GM19023 (cell line): ENCODE measurements at regions not wholly inside any gene's neighbourhood (a gene's known extent, or its start where the extent isn't known, plus 50 kb on each side); places are given as distances from the start of the nearest gene placed in this dataset.

ENCODE experiments used
- ATAC-seq: cut with Tn5 transposase; IDR thresholded peaks from one replicate; pipeline ENCODE4 v1.9.1; 2021; ENCODE audit warnings: mild to moderate bottlenecking, moderate library complexity; ENCODE audit not compliant: unreplicated experiment

- no peak for ATAC-seq
Observed at GRCh38 chr9:13505797-13506196, 226.3 kb upstream of the MPDZ start.

- no peak for ATAC-seq
Observed at GRCh38 chr9:13503599-13503998, 224.1 kb upstream of the MPDZ start.

- ATAC-seq = no peak
Observed at GRCh38 chr9:13502484-13502883, 223.0 kb upstream of the MPDZ start.

GRCh38 chr9:13501018-13501417 lies 221.5 kb upstream of the MPDZ start:
- ATAC-seq = no peak

- no peak for ATAC-seq
Observed at GRCh38 chr9:13500034-13500433, 220.5 kb upstream of the MPDZ start.

GRCh38 chr9:13493697-13494096 lies 214.2 kb upstream of the MPDZ start:
- ATAC-seq = no peak

- no peak for ATAC-seq
Observed at GRCh38 chr9:13491493-13492424, 212.3 kb upstream of the MPDZ start.

- ATAC-seq = no peak
Observed at GRCh38 chr9:13491138-13491492, 211.6 kb upstream of the MPDZ start.

GRCh38 chr9:13487936-13488335 lies 208.4 kb upstream of the MPDZ start:
- no peak for ATAC-seq

GRCh38 chr9:13487498-13487897 lies 208.0 kb upstream of the MPDZ start:
- no peak for ATAC-seq

- no peak for ATAC-seq
Observed at GRCh38 chr9:13487071-13487470, 207.6 kb upstream of the MPDZ start.

- ATAC-seq = no peak
Observed at GRCh38 chr9:13485068-13485596, 205.6 kb upstream of the MPDZ start.

GRCh38 chr9:13484186-13484585 lies 204.7 kb upstream of the MPDZ start:
- ATAC-seq = no peak

- ATAC-seq = no peak
Observed at GRCh38 chr9:13481274-13481673, 201.8 kb upstream of the MPDZ start.

- no peak for ATAC-seq
Observed at GRCh38 chr9:13480693-13481092, 201.2 kb upstream of the MPDZ start.

- ATAC-seq = no peak
Observed at GRCh38 chr9:13479096-13479495, 199.6 kb upstream of the MPDZ start.

- no peak for ATAC-seq
Observed at GRCh38 chr9:13478639-13479038, 199.1 kb upstream of the MPDZ start.

GRCh38 chr9:13478160-13478559 lies 198.7 kb upstream of the MPDZ start:
- ATAC-seq = no peak

GRCh38 chr9:13470836-13471235 lies 191.3 kb upstream of the MPDZ start:
- no peak for ATAC-seq

- ATAC-seq = no peak
Observed at GRCh38 chr9:13467157-13467556, 187.7 kb upstream of the MPDZ start.

GRCh38 chr9:13461414-13461991 lies 182.0 kb upstream of the MPDZ start:
- ATAC-seq = no peak

GRCh38 chr9:13459071-13459470 lies 179.6 kb upstream of the MPDZ start:
- no peak for ATAC-seq
